ENCODE measurements at regions not wholly inside any gene's neighbourhood (a gene's known extent, or its start where the extent isn't known, plus 50 kb on each side); places are given as distances from the start of the nearest gene placed in this dataset.

GRCh38 chr9:21567926-21568325, 85.8 kb upstream of the IFNE start:
- Histone ChIP-seq H3K27me3 (ENCODE audit: control insufficient read depth in 4 of 4, insufficient read depth in 4 of 4, low read length in 3 of 4) (peaks cover 0 to 14% (median 4%) of the 10 kb centered on the region in 4 donors), H3K9me3 (ENCODE audit: control insufficient read depth in 4 of 4, low read length in 3 of 4) (no peaks in the 10 kb centered on the region), H3K36me3 (ENCODE audit: control insufficient read depth in 4 of 4, insufficient read depth in 3 of 4, low read depth in 1 of 4, low read length in 3 of 4) (no peaks in the 10 kb centered on the region), H3K4me1 (ENCODE audit: control insufficient read depth in 4 of 4, insufficient read depth in 4 of 4, low read length in 3 of 4) (no peaks in the 10 kb centered on the region), H3K4me3 (ENCODE audit: low read depth in 1 of 3, low read length in 3 of 3) (no peak overlapping the region), H3K27ac (ENCODE audit: low read depth in 1 of 2, low read length in 2 of 2) (no peak overlapping the region), H3K9ac (ENCODE audit: low read depth in 1 of 2, low read length in 2 of 2) (no peak overlapping the region)
- no peak for DNase-seq (ENCODE audit: low spot score)
- 78% methylated on average over 2 of the region's 2 CpGs for WGBS
- no peak for TF ChIP-seq HNF4A (conservative IDR thresholded peaks at IDR 0.05)
- no peak for TF ChIP-seq ZBTB33 (IDR thresholded peaks at IDR 0.05)
- TF ChIP-seq CTCF (IDR thresholded peaks at IDR 0.05; ENCODE audit: low read depth, low read length, missing input control): no peak
- TF ChIP-seq TAF1 (conservative IDR thresholded peaks at IDR 0.05): no peak

GRCh38 chr9:21568484-21568883, 86.4 kb upstream of the IFNE start:
- Histone ChIP-seq H3K36me3 (ENCODE audit: control insufficient read depth in 4 of 4, insufficient read depth in 3 of 4, low read depth in 1 of 4, low read length in 3 of 4) (no peaks in the 10 kb centered on the region), H3K27me3 (ENCODE audit: control insufficient read depth in 4 of 4, insufficient read depth in 4 of 4, low read length in 3 of 4) (peaks cover 0 to 15% (median 5%) of the 10 kb centered on the region in 4 donors), H3K4me1 (ENCODE audit: control insufficient read depth in 4 of 4, insufficient read depth in 4 of 4, low read length in 3 of 4) (no peaks in the 10 kb centered on the region), H3K27ac (ENCODE audit: low read depth in 1 of 2, low read length in 2 of 2) (no peak overlapping the region), H3K9me3 (ENCODE audit: control insufficient read depth in 4 of 4, low read length in 3 of 4) (no peaks in the 10 kb centered on the region), H3K9ac (ENCODE audit: low read depth in 1 of 2, low read length in 2 of 2) (no peak overlapping the region), H3K4me3 (ENCODE audit: low read depth in 1 of 3, low read length in 3 of 3) (no peak overlapping the region)
- TF ChIP-seq HNF4G (IDR thresholded peaks at IDR 0.05): no peak
- TF ChIP-seq ATF3 (IDR thresholded peaks at IDR 0.05): no peak
- TF ChIP-seq RAD21 (IDR thresholded peaks at IDR 0.05): no peak
- TF ChIP-seq ZBTB33 (IDR thresholded peaks at IDR 0.05): no peak
- no peak for TF ChIP-seq YY1 (IDR thresholded peaks at IDR 0.05)
- DNase-seq (ENCODE audit: low spot score): no peak
- 67% methylated on average over 3 of the region's 3 CpGs for WGBS

GRCh38 chr9:21569721-21570120, 87.6 kb upstream of the IFNE start:
- 77% methylated on average over 1 of the region's 1 CpG for WGBS
- no peaks in the 10 kb centered on the region for H3K36me3 ChIP-seq (ENCODE audit: control insufficient read depth in 4 of 4, insufficient read depth in 3 of 4, low read depth in 1 of 4, low read length in 3 of 4)
- peaks cover 0 to 12% (median 4%) of the 10 kb centered on the region in 4 donors for H3K27me3 ChIP-seq (ENCODE audit: control insufficient read depth in 4 of 4, insufficient read depth in 4 of 4, low read length in 3 of 4)
- H3K27ac ChIP-seq (ENCODE audit: low read depth in 1 of 2, low read length in 2 of 2): no peak overlapping the region
- H3K4me3 ChIP-seq (ENCODE audit: low read depth in 1 of 3, low read length in 3 of 3): no peak overlapping the region
- H3K9ac ChIP-seq (ENCODE audit: low read depth in 1 of 2, low read length in 2 of 2): no peak overlapping the region
- no peak for DNase-seq (ENCODE audit: low spot score)
- no peaks in the 10 kb centered on the region for H3K9me3 ChIP-seq (ENCODE audit: control insufficient read depth in 4 of 4, low read length in 3 of 4)
- no peak for TF ChIP-seq CTCF (IDR thresholded peaks at IDR 0.05; ENCODE audit: low read depth, low read length, missing input control)
- TF ChIP-seq HNF4A (conservative IDR thresholded peaks at IDR 0.05): no peak
- TF ChIP-seq TAF1 (conservative IDR thresholded peaks at IDR 0.05): no peak
- TF ChIP-seq YY1 (IDR thresholded peaks at IDR 0.05): no peak
- no peak for TF ChIP-seq FOXA1 (IDR thresholded peaks at IDR 0.05)
- no peak for TF ChIP-seq HNF4G (IDR thresholded peaks at IDR 0.05)
- no peak for TF ChIP-seq EGR1 (IDR thresholded peaks at IDR 0.05; ENCODE audit: low read depth in 2 of 2)
- TF ChIP-seq REST (IDR thresholded peaks at IDR 0.05): no peak
- no peak for TF ChIP-seq MAX (IDR thresholded peaks at IDR 0.05)
- TF ChIP-seq NR2F2 (IDR thresholded peaks at IDR 0.05): no peak
- H3K4me1 ChIP-seq (ENCODE audit: control insufficient read depth in 4 of 4, insufficient read depth in 4 of 4, low read length in 3 of 4): no peaks in the 10 kb centered on the region

All from liver (tissue), 8 donors.